ENCODE measurements at regions not wholly inside any gene's neighbourhood (a gene's known extent, or its start where the extent isn't known, plus 50 kb on each side); places are given as distances from the start of the nearest gene placed in this dataset.

GRCh38 chr5:34503379-34504253, 152.5 kb upstream of the RAI14 start:
- Mint-ChIP-seq H3K27me3 (ENCODE audit: low read depth, poor library complexity) (peaks cover 19% of the 10 kb centered on the region), H3K4me3 (no peak overlapping the region), H3K36me3 (ENCODE audit: low read depth) (no peaks in the 10 kb centered on the region), H3K27ac (no peak overlapping the region), H3K9me3 (peaks cover 15% of the 10 kb centered on the region), H3K4me1 (peaks cover 34% of the 10 kb centered on the region)
- TF ChIP-seq CTCF (IDR thresholded peaks at IDR 0.05): no peak
- DNase-seq: no peak

GRCh38 chr5:34504967-34505366, 151.2 kb upstream of the RAI14 start:
- Mint-ChIP-seq H3K9me3 (peaks cover 15% of the 10 kb centered on the region), H3K27me3 (ENCODE audit: low read depth, poor library complexity) (peaks cover 17% of the 10 kb centered on the region), H3K36me3 (ENCODE audit: low read depth) (no peaks in the 10 kb centered on the region), H3K4me3 (no peak overlapping the region), H3K27ac (no peak overlapping the region), H3K4me1 (peaks cover 32% of the 10 kb centered on the region)
- TF ChIP-seq CTCF (IDR thresholded peaks at IDR 0.05): no peak
- DNase-seq: no peak

GRCh38 chr5:34505731-34506130, 150.4 kb upstream of the RAI14 start:
- H3K4me1 Mint-ChIP-seq: peaks cover 32% of the 10 kb centered on the region
- no peak for TF ChIP-seq CTCF (IDR thresholded peaks at IDR 0.05)
- DNase-seq: no peak
- H3K27me3 Mint-ChIP-seq (ENCODE audit: low read depth, poor library complexity): peaks cover 13% of the 10 kb centered on the region
- H3K9me3 Mint-ChIP-seq: peaks cover 15% of the 10 kb centered on the region
- no peaks in the 10 kb centered on the region for H3K36me3 Mint-ChIP-seq (ENCODE audit: low read depth)
- no peak overlapping the region for H3K27ac Mint-ChIP-seq
- H3K4me3 Mint-ChIP-seq: no peak overlapping the region

- DNase-seq: no peak
- Mint-ChIP-seq H3K27ac (no peak overlapping the region), H3K4me3 (no peak overlapping the region), H3K36me3 (ENCODE audit: low read depth) (no peaks in the 10 kb centered on the region), H3K9me3 (peaks cover 15% of the 10 kb centered on the region), H3K27me3 (ENCODE audit: low read depth, poor library complexity) (peaks cover 7% of the 10 kb centered on the region), H3K4me1 (peaks cover 41% of the 10 kb centered on the region)
- no peak for TF ChIP-seq CTCF (IDR thresholded peaks at IDR 0.05)
Measured at GRCh38 chr5:34507933-34508332, 148.2 kb upstream of the RAI14 start.

- no peak for TF ChIP-seq CTCF (IDR thresholded peaks at IDR 0.05)
- H3K4me1 Mint-ChIP-seq: peaks cover 36% of the 10 kb centered on the region
- no peak overlapping the region for H3K27ac Mint-ChIP-seq
- H3K36me3 Mint-ChIP-seq (ENCODE audit: low read depth): no peaks in the 10 kb centered on the region
- peaks cover 4% of the 10 kb centered on the region for H3K27me3 Mint-ChIP-seq (ENCODE audit: low read depth, poor library complexity)
- no peak for DNase-seq
- H3K9me3 Mint-ChIP-seq: peaks cover 15% of the 10 kb centered on the region
- H3K4me3 Mint-ChIP-seq: no peak overlapping the region
Measured at GRCh38 chr5:34509392-34509791, 146.7 kb upstream of the RAI14 start.

- Mint-ChIP-seq H3K4me3 (no peak overlapping the region), H3K27ac (no peak overlapping the region), H3K4me1 (peaks cover 36% of the 10 kb centered on the region), H3K9me3 (peaks cover 10% of the 10 kb centered on the region), H3K36me3 (ENCODE audit: low read depth) (no peaks in the 10 kb centered on the region), H3K27me3 (ENCODE audit: low read depth, poor library complexity) (no peaks in the 10 kb centered on the region)
- no peak for TF ChIP-seq CTCF (IDR thresholded peaks at IDR 0.05)
- DNase-seq: no peak
Measured at GRCh38 chr5:34510002-34510401, 146.1 kb upstream of the RAI14 start.
